HEK293 (cell line): ENCODE measurements at regions not wholly inside any gene's neighbourhood (a gene's known extent, or its start where the extent isn't known, plus 50 kb on each side); places are given as distances from the start of the nearest gene placed in this dataset.

Source experiments
- CTCF ChIA-PET: fragments of 350-600 bp; formaldehyde crosslinking; extraction: SDS; loops from one replicate; lab custom pipeline; 2021; ENCODE audit warnings: antibody characterized with exemption; lab: Yijun Ruan, JAX
- POLR2A ChIA-PET: fragments of 300-600 bp; formaldehyde crosslinking; extraction: SDS; loops from one replicate; lab custom pipeline; 2020; ENCODE audit warnings: antibody characterized with exemption, inconsistent platforms; lab: Yijun Ruan, JAX
- H3K27ac ChIP-seq: fragments of 200-500 bp; sonication (Bioruptor generic); 2 replicates; pipeline ENCODE4 v1.5.1; 2014; ENCODE audit warnings: low read depth, low read length, control low read depth, inconsistent platforms; ENCODE audit errors: extremely low read depth
- H3K36me3 ChIP-seq, 2 experiments: fragments of 200-500 bp in 1 of 2; sonication (Bioruptor generic) in 1 of 2; 1 replicate in 1 of 2; 2 replicates in 1 of 2; pipeline ENCODE4 v1.5.1; 2014 to 2017; ENCODE audit warnings: inconsistent platforms in 2 of 2, low read length in 2 of 2; ENCODE audit not compliant: control insufficient read depth in 2 of 2, insufficient read depth in 1 of 2
- H3K4me1 ChIP-seq: fragments of 200-500 bp; sonication (Bioruptor generic); 2 replicates; pipeline ENCODE4 v1.5.1; 2014; ENCODE audit warnings: mild to moderate bottlenecking, low read length, inconsistent platforms; ENCODE audit not compliant: control insufficient read depth, insufficient read depth
- H3K4me3 ChIP-seq: 2 replicates; pipeline ENCODE4 v1.5.1; 2011; ENCODE audit warnings: low read depth, mild to moderate bottlenecking, control low read depth, low read length, moderate library complexity
- H3K9me3 ChIP-seq: fragments of 200-500 bp; sonication (Bioruptor generic); 2 replicates; pipeline ENCODE4 v1.5.1; 2014; ENCODE audit warnings: low read depth, low read length, inconsistent platforms; ENCODE audit not compliant: control insufficient read depth, insufficient read depth
- GLIS2 ChIP-seq: fragments of 450-650 bp; formaldehyde crosslinking; IDR thresholded peaks from 2 replicates; pipeline ENCODE4 v1.5.1; 2016; ENCODE audit warnings: missing biosample characterization, missing genetic modification characterization
- HOXC10 ChIP-seq: sonication (generic); formaldehyde crosslinking; IDR thresholded peaks from 2 replicates; pipeline ENCODE4 v1.8.1; 2023; ENCODE audit warnings: mild to moderate bottlenecking, missing genetic modification reagents
- KLF7 ChIP-seq: fragments of 450-650 bp; formaldehyde crosslinking; IDR thresholded peaks from 2 replicates; pipeline ENCODE4 v1.5.1; 2016; ENCODE audit warnings: missing biosample characterization, missing genetic modification characterization, borderline replicate concordance
- PRDM4 ChIP-seq: fragments of 450-650 bp; formaldehyde crosslinking; IDR thresholded peaks from 2 replicates; pipeline ENCODE4 v1.5.1; 2017; ENCODE audit warnings: missing biosample characterization, missing genetic modification characterization
- SP3 ChIP-seq: fragments of 450-650 bp; formaldehyde crosslinking; IDR thresholded peaks from 2 replicates; pipeline ENCODE4 v1.5.1; 2016; ENCODE audit warnings: missing biosample characterization, missing genetic modification characterization
- SP7 ChIP-seq: fragments of 450-650 bp; formaldehyde crosslinking; IDR thresholded peaks from 2 replicates; pipeline ENCODE4 v1.5.1; 2016; ENCODE audit warnings: missing biosample characterization, missing genetic modification characterization
- ZEB2 ChIP-seq: fragments of 450-650 bp; formaldehyde crosslinking; IDR thresholded peaks from 2 replicates; pipeline ENCODE4 v1.5.1; 2016; ENCODE audit warnings: missing biosample characterization, missing genetic modification characterization
- ZIC2 ChIP-seq: fragments of 450-650 bp; formaldehyde crosslinking; IDR thresholded peaks from 2 replicates; pipeline ENCODE4 v1.5.1; 2016; ENCODE audit warnings: missing biosample characterization, missing genetic modification characterization
- ZNF112 ChIP-seq: fragments of 450-650 bp; formaldehyde crosslinking; IDR thresholded peaks from 2 replicates; pipeline ENCODE4 v1.5.0; 2017; ENCODE audit warnings: missing biosample characterization, missing genetic modification characterization
- ZNF169 ChIP-seq: fragments of 450-650 bp; formaldehyde crosslinking; IDR thresholded peaks from 2 replicates; pipeline ENCODE4 v1.5.1; 2016; ENCODE audit warnings: missing biosample characterization, missing genetic modification characterization
- ZNF274 ChIP-seq, 2 experiments: fragments of 200-500 bp in 1 of 2; fragments of 450-650 bp in 1 of 2; sonication (Bioruptor generic) in 1 of 2; formaldehyde crosslinking in 1 of 2; IDR thresholded peaks; 2 replicates each; pipeline versions ENCODE4 v1.5.1 to v1.6.1; 2014 to 2016; ENCODE audit warnings: borderline replicate concordance in 1 of 2, inconsistent platforms in 1 of 2, low read length in 1 of 2, missing biosample characterization in 1 of 2, missing genetic modification characterization in 1 of 2
- ZNF302 ChIP-seq: fragments of 450-650 bp; formaldehyde crosslinking; IDR thresholded peaks from 2 replicates; pipeline ENCODE4 v1.5.1; 2016; ENCODE audit warnings: missing biosample characterization, missing genetic modification characterization, low read depth
- ZNF37A ChIP-seq: fragments of 450-650 bp; IDR thresholded peaks from 2 replicates; pipeline ENCODE4 v1.5.1; 2018; ENCODE audit warnings: missing biosample characterization, missing genetic modification characterization
- ZNF394 ChIP-seq: fragments of 450-650 bp; formaldehyde crosslinking; IDR thresholded peaks from 2 replicates; pipeline ENCODE4 v1.5.1; 2016; ENCODE audit warnings: missing biosample characterization, missing genetic modification characterization, mild to moderate bottlenecking, moderate library complexity, borderline replicate concordance
- ZNF416 ChIP-seq: fragments of 450-650 bp; formaldehyde crosslinking; IDR thresholded peaks from 2 replicates; pipeline ENCODE4 v1.5.1; 2016; ENCODE audit warnings: missing biosample characterization, missing genetic modification characterization
- ZNF423 ChIP-seq: fragments of 450-650 bp; formaldehyde crosslinking; IDR thresholded peaks from 2 replicates; pipeline ENCODE4 v1.5.1; 2016; ENCODE audit warnings: missing biosample characterization, missing genetic modification characterization
- ZNF449 ChIP-seq: fragments of 450-650 bp; formaldehyde crosslinking; IDR thresholded peaks from 2 replicates; pipeline ENCODE4 v1.5.1; 2017; ENCODE audit warnings: missing biosample characterization, mild to moderate bottlenecking, missing genetic modification characterization, moderate library complexity
- ZNF48 ChIP-seq: fragments of 450-650 bp; formaldehyde crosslinking; IDR thresholded peaks from 2 replicates; pipeline ENCODE4 v1.5.1; 2016; ENCODE audit warnings: missing biosample characterization, missing genetic modification characterization
- ZNF544 ChIP-seq: fragments of 450-650 bp; formaldehyde crosslinking; IDR thresholded peaks from 2 replicates; pipeline ENCODE4 v1.5.0; 2017; ENCODE audit warnings: missing biosample characterization, missing genetic modification characterization
- ZNF600 ChIP-seq: fragments of 450-650 bp; formaldehyde crosslinking; IDR thresholded peaks from 2 replicates; pipeline ENCODE4 v1.5.1; 2016; ENCODE audit warnings: missing biosample characterization, missing genetic modification characterization
- ZNF610 ChIP-seq: fragments of 450-650 bp; formaldehyde crosslinking; IDR thresholded peaks from 2 replicates; pipeline ENCODE4 v1.5.1; 2016; ENCODE audit warnings: missing biosample characterization, missing genetic modification characterization, borderline replicate concordance
- ZNF626 ChIP-seq: fragments of 450-650 bp; sonication (Bioruptor Pico); formaldehyde crosslinking; IDR thresholded peaks from 2 replicates; pipeline ENCODE4 v1.5.1; 2018; ENCODE audit warnings: missing biosample characterization, missing genetic modification characterization, inconsistent platforms
- ZNF654 ChIP-seq: fragments of 450-650 bp; formaldehyde crosslinking; IDR thresholded peaks from 2 replicates; pipeline ENCODE4 v1.5.1; 2016; ENCODE audit warnings: low read depth, missing biosample characterization, missing genetic modification characterization
- ZNF658 ChIP-seq: fragments of 450-650 bp; formaldehyde crosslinking; IDR thresholded peaks from 2 replicates; pipeline ENCODE4; 2016; ENCODE audit warnings: missing biosample characterization, missing genetic modification characterization
- ZNF843 ChIP-seq: fragments of 450-650 bp; formaldehyde crosslinking; IDR thresholded peaks from 2 replicates; pipeline ENCODE4 v1.5.1; 2016; ENCODE audit warnings: missing biosample characterization, missing genetic modification characterization
- ZSCAN5A ChIP-seq: fragments of 450-650 bp; formaldehyde crosslinking; IDR thresholded peaks from 2 replicates; pipeline ENCODE4 v1.5.1; 2016; ENCODE audit warnings: missing biosample characterization, missing genetic modification characterization
- TF ChIP-seq, protein P1 (sequence below): fragments of 450-650 bp; formaldehyde crosslinking; IDR thresholded peaks from 2 replicates; pipeline ENCODE4 v1.5.1; 2017; ENCODE audit warnings: missing biosample characterization, missing genetic modification characterization

DNA sequence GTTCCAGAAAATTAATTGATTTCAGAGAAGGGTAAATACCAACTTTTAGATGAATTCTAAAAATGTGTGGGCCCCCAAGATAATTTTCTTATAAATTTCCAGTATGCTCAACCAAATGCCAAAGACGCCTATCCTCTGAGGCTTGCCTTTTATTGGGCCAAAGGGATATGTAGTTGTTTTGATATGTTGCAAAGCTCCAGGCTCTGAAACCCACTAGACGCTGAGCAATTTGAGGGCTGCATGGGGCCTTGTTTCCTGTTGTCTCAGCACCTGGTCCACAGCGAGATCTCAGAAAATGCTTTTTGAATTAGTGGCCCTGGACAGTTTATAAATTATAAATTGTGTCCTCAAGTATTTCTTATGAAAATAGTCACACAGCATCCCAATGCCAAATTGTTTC lies 397.2 kb downstream of the SAMD5 start:
- H3K4me1 ChIP-seq: no peaks in the 10 kb centered on the region

GRCh38 chr6:147906361-147906760 lies 397.9 kb downstream of the SAMD5 start:
- CTCF ChIA-PET: no interaction called here
- Histone ChIP-seq H3K36me3 (no peaks in the 10 kb centered on the region), H3K4me3 (no peak overlapping the region)
- TF ChIP-seq GLIS2 (no peak), ZNF449 (tag by site-specific recombination) (no peak)
- TF ChIP-seq, all 188 proteins: peak for 0
- Histone ChIP-seq H3K4me1 (no peaks in the 10 kb centered on the region), H3K27ac (no peak overlapping the region), H3K9me3 (no peaks in the 10 kb centered on the region)
- POLR2A ChIA-PET: no interaction called here

More for the DNA sequence above, 397.2 kb downstream of the SAMD5 start:
- Histone ChIP-seq H3K36me3 (no peaks in the 10 kb centered on the region), H3K27ac (no peak overlapping the region), H3K9me3 (no peaks in the 10 kb centered on the region), H3K4me3 (no peak overlapping the region)
- POLR2A ChIA-PET: no interaction called here
- no peak for TF ChIP-seq ZNF169 (tag by site-specific recombination)
- no peak for TF ChIP-seq ZNF302 (tag by site-specific recombination)
- no peak for TF ChIP-seq ZNF626 (tag by site-specific recombination)
- no peak for TF ChIP-seq ZNF600
- TF ChIP-seq ZNF394: no peak
- no peak for TF ChIP-seq ZEB2
- TF ChIP-seq ZNF610 (tag by site-specific recombination): no peak
- no peak for TF ChIP-seq ZNF416 (tag by site-specific recombination)
- no peak for TF ChIP-seq ZNF843 (tag by site-specific recombination)
- TF ChIP-seq ZNF48: no peak
- no peak for TF ChIP-seq ZNF658 (tag by site-specific recombination)
- TF ChIP-seq ZNF544 (tag by site-specific recombination): no peak
- no peak for TF ChIP-seq SP3 (tag by site-specific recombination)
- TF ChIP-seq HOXC10 (CRISPR knock-in tag): no peak
- CTCF ChIA-PET: interaction anchor here (1.5 kb wide), 1 partner anchor 399 kb away, joined by 4 read pairs; no protein-coding TSS in a partner anchor

DNA sequence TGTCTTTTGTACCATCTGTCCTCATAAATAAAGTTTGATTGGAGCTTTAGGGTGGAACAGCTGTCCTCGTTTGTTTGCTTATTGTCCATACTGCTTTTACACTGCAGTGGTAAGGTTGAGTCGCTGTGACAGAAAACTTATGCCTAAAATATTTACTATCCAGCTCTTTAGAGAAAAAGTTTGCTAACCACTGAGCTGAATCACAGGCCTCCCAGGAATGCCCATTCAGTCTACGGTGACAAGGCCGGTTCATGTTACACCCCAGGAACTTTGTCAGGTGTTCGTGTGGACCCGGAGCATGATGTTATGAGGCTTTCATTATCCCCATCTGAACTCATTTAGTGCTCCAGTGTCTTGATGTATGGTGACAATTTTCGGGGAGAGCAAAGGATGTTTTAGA lies 401.1 kb downstream of the SAMD5 start:
- POLR2A ChIA-PET: no interaction called here
- no peak for TF ChIP-seq ZIC2
- no peak for TF ChIP-seq ZSCAN5A (tag by site-specific recombination)
- no peak for TF ChIP-seq ZNF274 (IDR thresholded peaks at IDR 0.05; ENCODE audit: low read length)
- no peak for TF ChIP-seq ZNF274 (tag by site-specific recombination; IDR thresholded peaks at IDR 0.05; ENCODE audit: borderline replicate concordance)
- TF ChIP-seq SP3 (tag by site-specific recombination): no peak
- TF ChIP-seq KLF7 (tag by site-specific recombination): no peak
- TF ChIP-seq, protein P1, sequence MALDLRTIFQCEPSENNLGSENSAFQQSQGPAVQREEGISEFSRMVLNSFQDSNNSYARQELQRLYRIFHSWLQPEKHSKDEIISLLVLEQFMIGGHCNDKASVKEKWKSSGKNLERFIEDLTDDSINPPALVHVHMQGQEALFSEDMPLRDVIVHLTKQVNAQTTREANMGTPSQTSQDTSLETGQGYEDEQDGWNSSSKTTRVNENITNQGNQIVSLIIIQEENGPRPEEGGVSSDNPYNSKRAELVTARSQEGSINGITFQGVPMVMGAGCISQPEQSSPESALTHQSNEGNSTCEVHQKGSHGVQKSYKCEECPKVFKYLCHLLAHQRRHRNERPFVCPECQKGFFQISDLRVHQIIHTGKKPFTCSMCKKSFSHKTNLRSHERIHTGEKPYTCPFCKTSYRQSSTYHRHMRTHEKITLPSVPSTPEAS (tag by site-specific recombination): no peak
- TF ChIP-seq SP7 (tag by site-specific recombination): no peak
- no peak for TF ChIP-seq PRDM4 (tag by site-specific recombination)
- TF ChIP-seq ZNF654: no peak
- no peak for TF ChIP-seq ZNF423 (tag by site-specific recombination)
- no peak for TF ChIP-seq ZNF112 (tag by site-specific recombination)
- no peak for TF ChIP-seq ZNF37A (tag by site-specific recombination)

More for the DNA sequence above, 401.1 kb downstream of the SAMD5 start:
- CTCF ChIA-PET: no interaction called here
- H3K4me3 ChIP-seq: no peak overlapping the region
- no peaks in the 10 kb centered on the region for H3K36me3 ChIP-seq
- H3K4me1 ChIP-seq: no peaks in the 10 kb centered on the region
- H3K27ac ChIP-seq: no peak overlapping the region
- H3K9me3 ChIP-seq: no peaks in the 10 kb centered on the region
